HG02759 (cell line): ENCODE measurements at regions not wholly inside any gene's neighbourhood (a gene's known extent, or its start where the extent isn't known, plus 50 kb on each side); places are given as distances from the start of the nearest gene placed in this dataset.

Experiments
- ATAC-seq: cut with Tn5 transposase; IDR thresholded peaks from one replicate; pipeline ENCODE4 v1.9.1; 2021; ENCODE audit warnings: mild to moderate bottlenecking, moderate library complexity; ENCODE audit not compliant: unreplicated experiment

DNA sequence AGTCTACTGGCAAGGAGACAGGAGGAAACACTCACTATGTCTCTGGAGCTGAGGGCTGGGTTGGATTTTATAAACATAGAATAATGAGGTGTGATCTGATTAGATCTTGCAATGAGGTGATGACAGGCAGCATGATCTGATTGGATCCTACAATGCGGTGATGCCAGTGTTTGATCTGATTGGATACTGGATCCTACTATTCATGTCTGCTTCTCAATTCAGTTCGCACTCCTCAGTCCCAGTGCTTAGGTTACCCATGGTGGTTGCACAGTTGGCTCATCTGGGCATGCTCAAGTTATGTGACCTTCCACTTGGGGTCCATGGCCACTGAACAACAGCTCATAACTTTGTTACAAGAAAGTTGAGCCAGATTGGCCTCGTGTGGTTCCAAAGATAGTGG lies 469.5 kb downstream of the TSHZ3 start:
- ATAC-seq: no peak

DNA sequence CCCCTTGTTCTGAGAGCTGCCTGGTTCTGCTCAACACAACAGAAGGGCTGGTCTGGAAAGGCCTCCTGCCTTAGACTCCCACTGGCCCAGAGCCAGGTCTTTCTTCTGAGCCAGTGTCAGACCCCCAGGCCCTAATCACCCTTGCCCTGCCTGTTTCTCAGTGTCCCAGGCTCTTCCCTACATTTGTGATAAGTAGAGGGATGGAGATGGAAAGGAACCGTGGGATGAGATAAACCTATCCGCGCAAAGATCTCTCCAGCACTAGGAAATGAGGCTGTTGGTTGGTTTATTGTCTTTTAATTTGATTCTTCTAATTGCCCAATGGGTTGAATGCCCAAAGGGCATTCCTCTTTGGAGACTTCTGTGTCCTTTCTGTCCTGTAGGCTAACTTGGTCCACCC lies 470.0 kb downstream of the TSHZ3 start:
- no peak for ATAC-seq

DNA sequence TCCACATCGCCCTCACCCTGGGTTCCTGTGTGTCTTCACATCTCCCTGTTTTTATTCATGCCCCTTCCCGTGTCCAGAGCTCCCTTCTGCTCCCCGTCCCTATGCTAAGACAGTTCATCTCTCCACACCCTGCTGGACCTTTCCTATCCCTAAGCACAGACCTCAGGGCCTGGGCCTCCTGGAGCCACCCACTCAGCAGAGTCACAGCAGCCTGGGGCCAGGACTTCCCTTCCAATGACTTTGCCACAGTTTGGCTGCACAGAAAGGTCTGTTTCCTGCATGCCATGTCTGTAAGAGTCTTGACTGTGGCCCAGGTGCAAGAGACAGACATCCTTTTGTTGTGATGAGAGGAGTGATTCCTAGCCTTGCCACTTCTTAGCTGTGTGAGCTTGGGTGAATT lies 470.7 kb downstream of the TSHZ3 start:
- no peak for ATAC-seq

DNA sequence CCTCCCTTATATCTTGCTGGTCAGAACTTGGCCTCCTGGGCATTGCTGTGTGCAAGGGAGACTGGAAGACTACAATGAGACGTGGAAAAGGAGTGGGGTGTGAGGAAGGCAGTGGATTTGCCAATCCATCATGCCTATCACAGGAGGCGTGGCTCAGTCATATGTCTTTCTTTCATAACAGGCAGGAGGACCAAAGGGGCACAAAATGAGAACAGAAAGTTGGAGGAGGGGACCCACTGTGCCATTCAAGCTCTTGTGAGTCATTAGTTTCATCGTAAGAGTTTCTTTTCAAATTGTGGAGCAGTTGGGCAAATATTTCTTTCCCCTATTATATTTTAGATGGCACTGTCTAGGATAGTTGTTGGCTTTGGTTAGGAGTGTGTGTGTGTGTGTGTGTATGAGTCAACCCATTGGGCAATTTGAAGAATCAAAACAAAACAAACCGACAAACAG lies 471.5 kb downstream of the TSHZ3 start:
- no peak for ATAC-seq

DNA sequence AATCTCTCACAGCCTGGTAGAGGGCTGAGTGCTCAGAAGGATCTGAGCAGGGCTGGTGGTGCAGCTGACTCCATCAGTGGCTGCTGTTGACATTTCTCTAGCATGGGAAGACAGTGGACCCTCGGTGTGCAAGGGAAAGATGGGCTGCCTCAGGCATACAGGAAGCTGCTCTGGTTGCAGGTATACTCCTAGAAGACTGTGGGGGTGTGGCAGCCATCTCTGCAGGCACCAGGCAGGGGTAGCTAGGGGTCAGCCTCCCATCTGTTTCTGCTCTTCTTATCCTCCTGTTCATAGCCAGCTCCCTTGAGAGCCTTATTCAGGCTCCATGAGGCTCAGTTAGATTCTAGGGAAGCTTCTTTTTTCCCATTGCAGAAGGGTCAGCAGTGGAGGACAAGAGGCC lies 475.5 kb downstream of the TSHZ3 start:
- ATAC-seq: no peak

DNA sequence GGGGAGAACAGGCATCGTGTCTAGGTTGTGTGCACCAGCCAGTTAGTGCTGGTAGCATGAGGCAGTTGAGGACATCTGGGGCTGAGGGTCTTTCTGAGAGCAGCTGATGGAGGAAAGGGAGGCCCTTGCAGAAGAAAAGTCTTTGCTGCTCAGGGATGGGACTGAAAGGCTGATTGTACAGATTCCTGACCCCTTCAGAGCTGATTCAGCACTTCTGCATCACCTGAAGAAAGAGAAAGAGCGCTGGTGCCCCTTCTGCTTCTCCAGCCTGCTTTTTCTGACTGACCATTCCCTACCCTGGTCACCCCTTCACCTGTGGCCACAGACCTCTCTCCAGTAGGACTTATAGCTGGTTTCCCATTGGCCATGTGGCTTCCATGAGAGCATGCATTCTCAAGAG lies 476.2 kb downstream of the TSHZ3 start:
- ATAC-seq: no peak

DNA sequence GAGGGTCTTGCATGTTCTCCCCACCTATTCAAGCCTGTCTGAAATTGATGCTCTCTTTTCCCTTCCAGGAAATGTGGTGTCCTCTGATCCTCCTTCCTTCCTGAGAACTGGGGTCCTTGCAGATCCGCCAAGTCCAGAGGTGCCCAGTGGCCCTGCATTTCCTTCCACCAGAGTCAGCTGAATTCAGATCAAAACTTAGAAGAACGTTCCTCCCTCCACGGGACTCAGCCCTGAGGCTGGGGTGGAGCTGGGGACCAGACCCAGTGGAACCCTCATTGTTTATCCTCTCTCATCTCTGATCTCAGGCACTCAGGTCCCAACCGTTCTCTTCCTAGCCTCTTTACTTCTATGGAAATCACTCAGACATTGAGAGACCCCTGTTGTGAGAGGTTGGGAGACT lies 477.3 kb downstream of the TSHZ3 start:
- ATAC-seq: no peak

DNA sequence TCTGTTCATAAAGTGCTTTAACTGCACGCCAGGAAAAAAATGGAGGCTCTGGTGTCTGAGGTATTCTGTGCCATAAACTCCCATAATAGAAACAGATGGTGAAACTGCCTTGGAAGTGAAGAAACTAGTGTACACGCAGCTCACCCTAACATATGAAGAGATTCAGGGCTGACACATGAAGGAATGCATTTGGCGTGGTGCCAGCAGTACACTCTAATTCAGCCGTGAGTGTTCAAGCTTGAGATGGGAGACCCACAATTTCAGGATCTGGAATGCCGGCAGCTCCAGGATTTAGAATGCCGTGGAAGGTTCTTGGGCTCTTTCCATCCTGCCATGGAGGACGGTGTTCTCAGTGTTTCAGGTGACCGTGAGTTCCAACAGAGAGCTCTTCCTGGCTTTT lies 478.4 kb downstream of the TSHZ3 start:
- ATAC-seq: no peak

DNA sequence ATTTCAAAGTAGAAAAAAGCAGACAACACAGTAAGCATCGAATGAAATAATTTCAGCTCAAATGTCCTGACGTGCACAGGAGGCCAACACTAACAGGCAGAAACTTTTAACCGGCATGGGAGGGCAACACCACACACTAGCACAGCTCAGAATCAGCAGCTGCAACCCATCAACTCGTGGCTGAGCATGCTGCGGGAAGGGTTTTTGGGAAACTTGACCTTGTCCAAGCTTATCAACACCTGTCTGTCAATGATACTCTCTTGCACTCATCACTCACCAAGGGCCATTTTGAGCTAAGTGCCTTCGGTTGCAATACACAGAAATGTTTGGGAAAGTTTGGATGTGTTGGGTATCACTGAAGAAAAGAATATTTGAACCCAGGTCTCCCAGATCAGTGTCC lies 483.7 kb downstream of the TSHZ3 start:
- ATAC-seq: no peak

DNA sequence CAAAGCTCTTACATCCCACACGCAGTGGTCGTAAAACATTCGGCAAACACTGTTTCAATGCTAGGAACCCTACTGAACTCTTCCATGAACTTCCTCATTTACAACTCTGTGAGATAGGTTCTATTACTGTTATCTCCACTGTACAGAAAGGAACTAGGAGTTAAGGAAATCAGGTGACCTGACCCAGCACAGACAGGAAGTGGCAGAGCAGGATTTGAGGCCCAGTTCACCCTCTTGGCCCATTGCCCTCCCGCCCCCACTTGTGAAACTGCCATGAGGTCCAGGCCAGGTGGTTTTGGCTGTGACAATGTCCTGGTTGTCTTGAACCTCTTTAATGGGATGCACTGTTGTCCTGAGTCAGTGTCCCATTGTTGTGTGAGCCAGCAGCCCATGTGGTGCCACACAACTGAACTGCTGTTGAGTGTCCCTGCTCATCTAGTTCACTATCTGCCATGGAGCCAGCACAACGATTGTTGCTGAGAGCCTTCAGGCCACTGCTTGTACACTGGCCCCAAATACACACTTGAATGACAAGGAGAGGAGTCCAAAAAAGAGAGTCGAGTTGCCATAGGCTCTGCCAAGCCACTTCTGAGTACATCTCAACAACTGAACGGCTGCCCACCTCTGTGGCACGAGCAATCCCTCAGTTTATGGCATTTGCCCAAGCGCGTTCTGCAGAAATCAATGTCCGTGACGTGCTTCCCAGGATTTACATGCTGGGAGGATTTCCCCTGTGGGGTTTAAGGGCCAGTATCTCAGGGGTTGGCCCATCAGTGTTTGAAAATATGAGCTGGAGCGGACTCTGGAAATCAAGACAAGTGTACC lies 484.6 kb downstream of the TSHZ3 start:
- ATAC-seq: no peak

DNA sequence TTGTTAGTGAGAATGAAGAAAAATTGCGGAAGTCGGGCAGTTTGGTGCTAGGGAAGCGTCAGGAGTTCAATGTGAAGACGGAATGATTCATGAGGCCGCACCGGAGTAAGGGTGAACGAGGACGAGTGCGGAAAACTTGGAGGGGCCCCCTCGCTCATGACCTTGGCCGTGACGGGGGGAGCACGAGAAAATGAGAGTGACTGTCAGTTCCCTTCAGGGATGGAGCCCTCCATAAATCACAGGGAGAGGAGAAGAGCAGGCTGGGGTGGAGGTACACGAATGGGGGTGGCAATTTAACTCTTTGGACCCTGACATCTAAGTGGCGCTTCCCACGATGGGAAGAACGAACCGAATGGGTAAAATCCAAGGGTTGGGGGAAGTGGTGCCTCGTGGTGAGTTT lies 486.4 kb downstream of the TSHZ3 start:
- no peak for ATAC-seq

DNA sequence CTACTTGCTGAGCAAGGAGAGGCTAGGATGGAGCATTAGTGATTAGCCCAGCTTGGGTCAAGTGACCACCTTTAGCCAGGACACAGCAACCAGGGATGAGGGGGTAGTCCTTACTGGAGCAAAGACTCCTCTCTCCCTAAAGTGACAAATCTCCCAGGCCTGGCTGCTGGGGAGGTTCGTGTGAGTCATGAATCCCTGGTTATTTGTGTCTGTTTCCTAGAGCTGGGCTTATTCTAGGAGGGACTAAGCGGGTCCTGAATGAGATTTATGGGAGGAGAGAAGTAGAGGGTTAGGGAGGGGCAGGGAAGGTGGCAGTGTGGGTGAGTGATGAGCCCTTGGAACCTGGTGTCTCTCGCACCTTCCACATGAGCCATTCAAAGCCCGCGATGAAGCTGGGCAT lies 487.3 kb downstream of the TSHZ3 start:
- ATAC-seq: no peak

DNA sequence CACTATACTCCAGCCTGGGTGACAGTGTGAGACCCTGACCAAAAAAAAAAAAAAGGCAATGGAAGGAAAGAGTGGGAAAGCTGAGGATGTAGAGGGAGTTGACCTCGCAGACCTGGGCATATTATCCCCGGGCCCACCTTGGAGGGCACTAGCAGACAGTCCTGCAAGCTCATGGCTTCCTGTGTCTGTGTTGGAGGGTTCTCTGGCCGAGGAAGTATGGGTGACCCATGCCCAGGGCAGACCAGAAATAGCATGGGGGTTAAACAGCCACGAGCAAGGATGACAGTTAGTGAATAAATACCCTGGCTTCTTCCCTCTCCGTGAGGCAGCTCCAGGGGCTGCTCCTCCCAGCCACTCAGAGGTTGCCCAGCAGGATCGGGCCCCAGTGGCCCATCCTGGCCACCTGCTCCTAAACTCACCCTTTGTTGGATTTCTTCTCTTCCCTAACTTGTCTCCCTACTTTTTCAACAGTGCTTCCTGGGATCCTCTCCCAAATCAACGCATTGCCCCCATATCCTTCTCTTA lies 485.8 kb downstream of the ZNF536 start:
- ATAC-seq: no peak

DNA sequence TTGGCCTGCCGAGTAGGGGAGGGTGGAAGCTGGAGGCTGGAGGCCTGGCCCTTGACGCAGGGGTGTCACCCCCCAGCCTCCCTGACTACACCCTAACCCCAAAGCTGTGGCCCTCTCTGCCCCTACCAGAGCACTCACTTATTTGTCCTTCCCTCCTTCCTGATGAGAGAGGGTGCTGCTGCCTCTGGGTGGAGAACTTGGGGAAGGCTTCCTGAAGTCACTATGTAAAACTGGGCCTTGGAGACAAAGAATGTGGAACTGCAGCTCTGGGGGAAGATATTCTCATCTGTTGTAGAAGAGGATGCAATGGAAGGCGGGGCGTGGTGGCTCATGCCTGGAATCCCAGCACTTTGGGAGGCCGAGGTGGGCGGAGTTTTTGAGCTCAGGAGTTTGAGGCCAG lies 485.2 kb downstream of the ZNF536 start:
- no peak for ATAC-seq

DNA sequence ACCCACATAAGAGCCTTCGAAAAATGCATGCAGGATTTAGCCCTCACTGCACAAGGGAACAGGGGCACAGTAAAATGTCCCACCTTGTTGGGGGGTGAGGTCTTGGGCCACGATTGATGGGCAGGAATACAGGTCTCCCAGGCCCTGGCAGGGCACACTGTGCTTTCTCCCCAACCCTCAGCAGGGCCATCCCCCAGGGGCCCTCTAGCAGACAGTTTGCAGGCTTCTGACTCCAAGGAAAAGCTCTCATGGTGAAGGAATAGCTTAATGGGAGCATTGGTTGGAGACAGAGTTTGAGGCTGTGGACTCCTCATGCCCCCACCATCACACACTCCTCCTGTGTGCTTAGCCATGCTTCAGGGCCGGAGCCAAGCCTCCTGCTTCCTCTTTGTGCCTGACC lies 484.6 kb downstream of the ZNF536 start:
- no peak for ATAC-seq

DNA sequence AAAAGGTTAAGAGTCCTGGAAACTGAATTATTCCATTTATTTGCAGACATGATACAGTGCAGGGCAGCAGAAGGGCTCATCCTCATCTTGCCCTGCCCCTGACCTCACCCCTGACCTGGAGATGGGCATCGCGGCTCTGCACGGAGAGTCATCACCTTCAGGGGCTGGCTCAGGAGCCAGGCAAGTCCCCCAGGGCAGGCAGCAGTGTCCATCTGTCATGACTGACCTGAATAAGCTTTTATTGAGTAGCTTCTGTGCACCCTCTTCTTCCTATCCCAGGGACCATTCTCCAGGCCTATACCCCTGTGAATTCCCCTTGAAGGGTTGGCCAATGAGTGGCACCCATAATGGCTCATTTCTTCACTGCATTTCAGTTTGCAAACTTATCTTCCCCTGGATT lies 484.2 kb downstream of the ZNF536 start:
- no peak for ATAC-seq

DNA sequence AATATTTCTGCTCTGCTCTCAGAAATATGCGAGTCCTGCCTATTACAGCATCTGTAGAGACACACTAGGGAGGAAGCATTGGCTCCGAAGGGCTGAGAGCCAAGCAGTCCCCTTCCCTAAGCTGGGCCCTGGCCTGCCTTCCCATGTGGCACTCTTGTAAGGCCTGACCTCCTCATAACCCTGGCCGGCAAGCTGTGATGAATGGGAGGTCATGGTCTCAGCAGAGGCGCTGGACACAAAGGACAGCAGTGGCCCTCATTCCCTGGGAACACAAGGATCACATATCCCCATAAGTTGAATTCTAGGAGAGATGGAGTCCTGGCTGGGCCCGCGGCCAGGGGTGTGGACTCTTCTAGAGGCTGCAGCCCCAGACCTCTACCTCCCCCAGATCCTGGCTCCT lies 483.3 kb downstream of the ZNF536 start:
- ATAC-seq: no peak

DNA sequence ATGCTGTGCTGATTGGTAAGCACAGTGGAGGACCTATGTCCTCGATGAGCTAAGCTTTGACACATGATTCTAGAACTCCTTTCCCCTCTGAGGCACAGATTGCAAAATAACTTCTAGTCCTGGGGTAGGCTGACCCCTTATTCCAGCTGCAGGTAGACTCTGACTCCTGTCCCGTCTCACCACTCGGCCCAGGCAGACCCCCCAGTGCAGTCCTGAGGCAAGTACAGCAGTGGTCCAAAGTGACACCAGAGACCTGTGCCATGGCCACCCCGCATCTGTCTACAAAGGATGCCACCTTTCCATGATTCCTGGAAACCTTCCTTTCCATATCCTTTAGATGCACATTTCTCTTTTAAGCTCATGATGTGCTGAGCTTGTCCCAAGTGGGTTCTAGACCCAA lies 482.5 kb downstream of the ZNF536 start:
- ATAC-seq: no peak

DNA sequence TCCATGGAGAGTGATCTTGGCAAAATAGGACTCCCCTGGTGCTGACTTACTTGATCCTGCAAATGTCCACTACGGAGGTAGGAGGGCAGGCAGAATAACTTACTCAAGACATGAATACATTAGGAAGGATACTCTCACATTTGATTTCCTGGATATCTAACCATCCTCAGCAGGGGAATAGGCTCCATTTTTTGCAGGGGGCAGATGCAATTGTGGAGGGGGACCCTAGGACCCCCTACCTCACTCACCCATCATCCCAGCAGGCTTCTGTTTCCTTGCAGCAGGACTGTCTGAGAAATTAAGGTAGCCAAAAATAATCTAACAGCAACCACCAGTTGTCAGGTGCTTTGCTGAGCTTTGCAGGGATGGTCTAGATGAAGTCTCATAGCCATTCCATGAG lies 482.0 kb downstream of the ZNF536 start:
- no peak for ATAC-seq

DNA sequence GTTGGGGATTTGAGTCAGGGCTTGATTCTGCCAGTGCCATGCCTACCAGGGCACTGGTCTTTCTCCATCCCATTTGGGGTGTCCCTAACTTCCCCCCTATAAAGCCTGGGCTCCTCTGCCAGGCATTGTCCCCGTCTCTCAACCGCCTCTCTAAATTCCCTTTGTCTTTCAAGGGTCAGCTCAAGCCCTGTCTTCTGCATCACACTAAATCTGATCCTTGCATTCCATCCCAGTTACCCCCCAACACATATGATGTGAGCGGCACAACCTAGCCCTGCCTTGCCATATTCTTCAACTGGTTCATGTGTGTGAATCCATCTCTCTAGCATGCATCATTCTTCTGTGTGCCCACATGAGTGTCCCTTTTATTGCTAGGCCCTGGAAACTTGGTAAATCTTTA lies 480.9 kb downstream of the ZNF536 start:
- no peak for ATAC-seq

DNA sequence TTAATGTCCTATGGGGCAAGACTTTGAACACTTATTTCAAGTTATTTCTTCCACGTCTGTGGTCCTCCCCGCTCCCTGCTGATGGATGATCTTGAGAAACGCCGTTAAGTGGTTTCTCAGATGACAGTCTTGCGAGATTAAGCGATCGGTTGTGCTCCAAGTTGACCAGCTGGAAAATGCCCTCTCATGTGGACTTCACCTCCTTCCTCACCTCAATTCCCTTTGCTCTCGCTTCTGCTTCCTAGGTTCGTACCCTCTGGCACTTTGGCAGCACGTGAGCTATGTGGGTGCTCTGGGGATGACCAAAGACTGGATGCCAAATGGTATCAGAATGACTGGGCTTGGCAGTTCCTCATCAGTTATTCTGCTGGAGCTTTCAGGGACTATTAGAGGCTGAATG lies 480.0 kb downstream of the ZNF536 start:
- ATAC-seq: no peak

DNA sequence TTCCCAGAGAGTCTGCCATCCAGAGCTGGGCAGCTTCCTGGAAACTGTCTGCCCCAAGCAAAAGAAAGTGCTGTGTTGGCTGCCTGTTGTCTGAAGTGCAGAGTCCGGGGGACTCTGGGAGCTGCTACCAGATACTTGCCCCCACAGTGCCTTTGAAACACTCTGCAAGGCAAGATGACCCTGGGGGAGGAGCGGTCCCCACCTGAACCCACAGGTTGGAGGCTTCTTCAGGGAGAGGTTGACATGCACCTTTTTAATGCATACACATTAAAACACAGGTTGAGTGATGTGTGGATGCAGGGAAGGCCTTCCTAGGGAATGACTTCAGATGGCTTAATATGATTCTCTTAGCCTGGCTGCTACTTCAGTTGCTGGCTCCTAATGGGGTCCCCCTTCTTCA lies 479.5 kb downstream of the ZNF536 start:
- ATAC-seq: no peak
